ENCODE measurements at regions not wholly inside any gene's neighbourhood (a gene's known extent, or its start where the extent isn't known, plus 50 kb on each side); places are given as distances from the start of the nearest gene placed in this dataset.
A peak's percentile ranks its signal among the peaks of the same experiment; 100 is the strongest.

DNA sequence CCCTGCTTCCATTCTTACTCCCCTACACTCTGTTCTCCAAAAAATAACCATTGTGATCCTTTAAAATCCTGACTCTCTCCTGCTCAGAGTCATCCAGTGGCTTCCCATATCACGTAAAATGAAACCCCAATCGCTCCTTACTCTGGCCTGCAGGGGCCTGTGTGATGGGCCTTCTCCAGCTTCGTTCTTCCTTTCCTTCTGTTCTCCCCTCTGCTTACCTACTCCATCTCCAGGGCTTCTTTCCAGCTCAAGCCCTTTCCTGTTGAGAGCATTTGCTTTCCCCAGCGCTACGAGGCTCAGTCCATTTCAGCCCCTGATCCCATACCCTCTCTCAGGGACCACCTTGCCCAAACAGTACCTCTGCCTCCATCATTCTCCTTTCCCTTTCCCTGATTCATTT is 144.4 kb upstream of the ARHGAP5 start:
- TF ChIP-seq, protein P1, sequence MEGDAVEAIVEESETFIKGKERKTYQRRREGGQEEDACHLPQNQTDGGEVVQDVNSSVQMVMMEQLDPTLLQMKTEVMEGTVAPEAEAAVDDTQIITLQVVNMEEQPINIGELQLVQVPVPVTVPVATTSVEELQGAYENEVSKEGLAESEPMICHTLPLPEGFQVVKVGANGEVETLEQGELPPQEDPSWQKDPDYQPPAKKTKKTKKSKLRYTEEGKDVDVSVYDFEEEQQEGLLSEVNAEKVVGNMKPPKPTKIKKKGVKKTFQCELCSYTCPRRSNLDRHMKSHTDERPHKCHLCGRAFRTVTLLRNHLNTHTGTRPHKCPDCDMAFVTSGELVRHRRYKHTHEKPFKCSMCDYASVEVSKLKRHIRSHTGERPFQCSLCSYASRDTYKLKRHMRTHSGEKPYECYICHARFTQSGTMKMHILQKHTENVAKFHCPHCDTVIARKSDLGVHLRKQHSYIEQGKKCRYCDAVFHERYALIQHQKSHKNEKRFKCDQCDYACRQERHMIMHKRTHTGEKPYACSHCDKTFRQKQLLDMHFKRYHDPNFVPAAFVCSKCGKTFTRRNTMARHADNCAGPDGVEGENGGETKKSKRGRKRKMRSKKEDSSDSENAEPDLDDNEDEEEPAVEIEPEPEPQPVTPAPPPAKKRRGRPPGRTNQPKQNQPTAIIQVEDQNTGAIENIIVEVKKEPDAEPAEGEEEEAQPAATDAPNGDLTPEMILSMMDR (IDR thresholded peaks at IDR 0.05): no peak
- H3K27ac Mint-ChIP-seq: peak overlapping the region; percentile 9
- DNase-seq: no peak
- H3K9me3 Mint-ChIP-seq: no peaks in the 10 kb centered on the region
- H3K27me3 Mint-ChIP-seq (ENCODE audit: low read depth, poor library complexity): no peaks in the 10 kb centered on the region
- H3K4me1 Mint-ChIP-seq: peaks cover 39% of the 10 kb centered on the region
- H3K4me3 Mint-ChIP-seq: no peak overlapping the region
- no peaks in the 10 kb centered on the region for H3K36me3 Mint-ChIP-seq (ENCODE audit: low read depth)

DNA sequence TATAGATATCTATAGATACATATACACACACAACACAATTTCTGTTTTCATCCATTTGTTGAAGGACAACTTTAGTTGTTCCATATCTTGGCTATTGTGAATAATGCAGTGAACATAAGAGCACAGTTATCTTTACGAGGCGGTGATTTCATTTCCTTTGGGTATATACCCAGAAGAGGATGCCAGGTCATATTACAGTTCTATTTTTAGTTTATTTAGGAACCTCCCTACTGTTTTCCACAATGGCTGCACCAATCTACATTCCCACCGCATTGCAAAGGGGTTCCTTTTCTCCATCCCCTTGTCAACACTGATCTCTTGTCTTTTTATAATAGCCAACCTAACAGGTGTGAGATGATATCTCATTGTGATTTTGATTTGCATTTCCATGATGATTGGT is 143.4 kb upstream of the ARHGAP5 start:
- Mint-ChIP-seq H3K27ac (no peak overlapping the region), H3K4me3 (no peak overlapping the region), H3K9me3 (no peaks in the 10 kb centered on the region), H3K4me1 (peaks cover 39% of the 10 kb centered on the region), H3K27me3 (ENCODE audit: low read depth, poor library complexity) (no peaks in the 10 kb centered on the region), H3K36me3 (ENCODE audit: low read depth) (no peaks in the 10 kb centered on the region)
- DNase-seq: no peak
- TF ChIP-seq, protein P1 (IDR thresholded peaks at IDR 0.05): no peak

DNA sequence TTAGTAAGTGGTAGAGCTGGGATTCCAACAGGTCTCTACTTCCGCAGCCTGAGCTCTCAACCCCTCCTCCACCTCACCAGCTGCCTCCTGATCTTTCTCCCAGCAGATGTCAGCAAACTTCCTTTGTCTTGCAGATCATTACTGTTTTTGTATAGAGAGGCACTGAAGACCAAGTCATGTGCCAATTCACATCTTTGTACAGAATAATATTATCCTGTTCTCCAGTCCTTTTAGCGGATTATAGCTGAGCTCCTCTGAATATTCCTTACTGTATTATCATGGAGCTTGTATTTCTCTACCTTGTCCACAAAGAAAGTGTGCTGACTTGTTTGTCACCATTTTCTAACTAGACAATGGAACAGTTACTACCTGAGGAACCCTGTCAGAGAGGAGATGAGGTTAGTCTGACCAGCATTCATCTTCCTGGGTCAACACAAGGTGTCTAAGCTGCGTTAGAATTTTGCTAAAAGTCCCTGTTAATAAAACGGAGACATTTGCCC is 142.3 kb upstream of the ARHGAP5 start:
- H3K36me3 Mint-ChIP-seq (ENCODE audit: low read depth): no peaks in the 10 kb centered on the region
- H3K27me3 Mint-ChIP-seq (ENCODE audit: low read depth, poor library complexity): no peaks in the 10 kb centered on the region
- peak; percentile 17 for DNase-seq
- H3K4me3 Mint-ChIP-seq: no peak overlapping the region
- TF ChIP-seq, protein P1 (IDR thresholded peaks at IDR 0.05): peak; percentile 20
- H3K27ac Mint-ChIP-seq: no peak overlapping the region
- H3K4me1 Mint-ChIP-seq: peaks cover 39% of the 10 kb centered on the region
- H3K9me3 Mint-ChIP-seq: no peaks in the 10 kb centered on the region

DNA sequence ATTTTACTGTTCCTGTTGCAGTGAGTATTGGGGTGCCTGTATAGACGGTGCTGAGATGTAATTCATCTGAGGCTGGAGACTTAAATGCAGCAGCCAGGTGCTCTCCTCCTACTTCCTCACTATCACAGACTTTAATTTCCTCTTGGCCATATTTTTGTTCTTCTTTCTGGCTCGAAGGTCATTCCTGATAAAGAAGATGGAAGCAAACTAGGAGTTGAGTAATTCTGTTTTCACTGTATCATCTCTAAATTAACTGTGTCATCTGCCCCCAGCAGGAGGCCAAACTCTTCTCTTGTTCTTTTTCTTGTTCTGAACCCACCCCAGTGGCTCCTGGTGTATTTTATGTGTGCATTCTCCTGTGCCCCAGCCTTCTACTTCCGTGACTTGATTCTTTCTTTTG is 141.7 kb upstream of the ARHGAP5 start:
- Mint-ChIP-seq H3K4me3 (no peak overlapping the region), H3K36me3 (ENCODE audit: low read depth) (no peaks in the 10 kb centered on the region), H3K27me3 (ENCODE audit: low read depth, poor library complexity) (no peaks in the 10 kb centered on the region), H3K27ac (peak overlapping the region; percentile 7), H3K9me3 (no peaks in the 10 kb centered on the region), H3K4me1 (peaks cover 39% of the 10 kb centered on the region)
- TF ChIP-seq, protein P1 (IDR thresholded peaks at IDR 0.05): no peak
- no peak for DNase-seq

DNA sequence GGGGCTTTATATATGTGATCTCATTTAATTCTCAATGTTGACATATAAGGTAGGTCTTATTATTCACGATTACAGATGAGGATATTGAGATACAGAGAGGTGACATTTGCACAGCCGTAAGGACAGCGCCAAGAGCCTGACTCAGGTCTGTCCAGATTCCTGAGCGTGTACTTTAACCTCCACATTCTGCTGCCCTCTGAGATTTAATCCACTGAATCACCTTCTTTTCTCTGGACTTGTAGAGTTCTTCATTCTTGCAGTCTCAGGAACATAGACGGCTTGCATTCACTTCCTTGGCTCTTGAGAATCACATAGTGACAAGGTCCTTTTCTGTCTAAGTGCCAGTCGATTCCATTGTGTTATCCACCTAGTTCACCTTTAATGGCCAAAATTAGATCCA is 141.0 kb upstream of the ARHGAP5 start:
- H3K27ac Mint-ChIP-seq: no peak overlapping the region
- peaks cover 39% of the 10 kb centered on the region for H3K4me1 Mint-ChIP-seq
- TF ChIP-seq, protein P1 (IDR thresholded peaks at IDR 0.05): no peak
- H3K36me3 Mint-ChIP-seq (ENCODE audit: low read depth): no peaks in the 10 kb centered on the region
- no peaks in the 10 kb centered on the region for H3K9me3 Mint-ChIP-seq
- no peak overlapping the region for H3K4me3 Mint-ChIP-seq
- H3K27me3 Mint-ChIP-seq (ENCODE audit: low read depth, poor library complexity): no peaks in the 10 kb centered on the region
- no peak for DNase-seq

DNA sequence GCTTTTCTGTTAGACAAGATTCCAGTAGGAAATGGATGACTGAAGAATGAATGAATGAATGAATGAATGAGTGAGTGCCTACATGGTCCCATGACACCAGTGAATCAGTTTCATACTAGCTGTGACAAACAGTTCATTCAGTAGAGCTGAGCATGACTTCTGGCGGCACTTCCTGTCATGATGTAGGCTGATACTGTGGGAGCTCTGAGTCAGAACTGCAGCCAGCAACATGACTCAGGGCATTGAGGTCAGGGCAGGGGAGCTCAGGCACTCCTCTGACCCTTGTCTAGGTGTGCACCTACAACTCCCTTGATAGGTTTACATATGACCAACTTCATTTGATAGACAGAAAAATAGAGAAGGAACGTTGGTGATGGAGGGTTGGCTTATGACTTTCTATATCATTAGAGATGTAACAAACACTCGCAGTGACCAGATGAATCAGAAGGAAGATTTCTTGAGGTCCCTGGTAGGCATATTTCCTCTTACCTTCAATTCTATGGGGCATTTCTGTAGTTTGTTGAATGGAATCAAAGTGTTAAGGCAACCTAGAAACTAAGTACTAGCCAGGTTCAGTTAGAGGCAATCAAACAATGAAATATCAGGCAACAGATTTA is 139.3 kb upstream of the ARHGAP5 start:
- H3K27ac Mint-ChIP-seq: no peak overlapping the region

More for the DNA sequence above, 139.3 kb upstream of the ARHGAP5 start:
- TF ChIP-seq, protein P1 (IDR thresholded peaks at IDR 0.05): no peak
- H3K4me3 Mint-ChIP-seq: no peak overlapping the region
- H3K4me1 Mint-ChIP-seq: peaks cover 37% of the 10 kb centered on the region
- H3K27me3 Mint-ChIP-seq (ENCODE audit: low read depth, poor library complexity): no peaks in the 10 kb centered on the region
- H3K9me3 Mint-ChIP-seq: no peaks in the 10 kb centered on the region
- no peaks in the 10 kb centered on the region for H3K36me3 Mint-ChIP-seq (ENCODE audit: low read depth)
- DNase-seq: no peak

Data from nephron progenitor cell (in vitro differentiated cells).